Neural progenitor cell (in vitro differentiated cells): ENCODE measurements at regions not wholly inside any gene's neighbourhood (a gene's known extent, or its start where the extent isn't known, plus 50 kb on each side); places are given as distances from the start of the nearest gene placed in this dataset.

Source experiments
- DNase-seq: peaks from one replicate; pipeline ENCODE4 v3.0.0-alpha.2; 2016; ENCODE audit warnings: low spot score
- H2AFZ ChIP-seq: fragments of 200-600 bp; sonication (generic); replicated peaks from 2 replicates; pipeline ENCODE4 v1.6.1; 2016; ENCODE audit warnings: antibody characterized with exemption
- H3F3A ChIP-seq: fragments of 200-600 bp; sonication (generic); 2 replicates; pipeline ENCODE4 v1.6.1; 2016; ENCODE audit warnings: antibody characterized with exemption, low read depth
- H3K27ac ChIP-seq: fragments of 200-600 bp; sonication (generic); 2 replicates; pipeline ENCODE4 v1.5.1; 2016; ENCODE audit warnings: mild to moderate bottlenecking
- H3K27me3 ChIP-seq: fragments of 200-600 bp; sonication (generic); 2 replicates; pipeline ENCODE4 v1.6.1; 2016; ENCODE audit warnings: mild to moderate bottlenecking, moderate library complexity
- H3K36me3 ChIP-seq: fragments of 200-600 bp; sonication (generic); 2 replicates; pipeline ENCODE4 v1.5.1; 2016
- H3K4me1 ChIP-seq: fragments of 200-600 bp; sonication (generic); 2 replicates; pipeline ENCODE4 v1.6.1; 2016; ENCODE audit warnings: mixed run types
- H3K4me2 ChIP-seq: fragments of 200-600 bp; sonication (generic); 2 replicates; pipeline ENCODE4 v1.6.1; 2016
- H3K4me3 ChIP-seq: fragments of 200-600 bp; sonication (generic); 2 replicates; pipeline ENCODE4 v1.5.1; 2016
- H3K79me2 ChIP-seq: fragments of 200-600 bp; sonication (generic); 2 replicates; pipeline ENCODE4 v1.6.1; 2016; ENCODE audit warnings: low read depth
- H3K9ac ChIP-seq: fragments of 200-600 bp; sonication (generic); 2 replicates; pipeline ENCODE4 v1.6.1; 2016
- H3K9me3 ChIP-seq: fragments of 200-600 bp; sonication (generic); 2 replicates; pipeline ENCODE4 v1.5.1; 2016; ENCODE audit warnings: low read depth
- H4K20me1 ChIP-seq: fragments of 200-600 bp; sonication (generic); 2 replicates; pipeline ENCODE4 v1.6.1; 2016; ENCODE audit warnings: low read depth
- H3K27ac Mint-ChIP-seq: 3 replicates; pipeline ENCODE4 v1.8.0; 2021; ENCODE audit warnings: mixed read lengths
- H3K27me3 Mint-ChIP-seq: 2 replicates; pipeline ENCODE4 v1.8.0; 2022; ENCODE audit warnings: low read depth, mild to moderate bottlenecking, inconsistent platforms, moderate library complexity, mixed read lengths; ENCODE audit not compliant: insufficient read depth
- H3K36me3 Mint-ChIP-seq: 3 replicates; pipeline ENCODE4 v1.8.0; 2021; ENCODE audit warnings: mixed read lengths
- H3K4me1 Mint-ChIP-seq: 3 replicates; pipeline ENCODE4 v1.8.0; 2021; ENCODE audit warnings: mixed read lengths
- H3K4me3 Mint-ChIP-seq: 3 replicates; pipeline ENCODE4 v1.8.0; 2021; ENCODE audit warnings: mild to moderate bottlenecking, moderate library complexity, mixed read lengths
- H3K9me3 Mint-ChIP-seq: 3 replicates; pipeline ENCODE4 v1.8.0; 2020; ENCODE audit warnings: mixed read lengths
- CTCF ChIP-seq: fragments of 200-600 bp; sonication (generic); IDR thresholded peaks from 2 replicates; pipeline ENCODE4 v1.5.1; 2017; ENCODE audit warnings: antibody characterized with exemption, mild to moderate bottlenecking
- EZH2 ChIP-seq: fragments of 200-600 bp; sonication (generic); IDR thresholded peaks from 2 replicates; pipeline ENCODE4 v1.6.1; 2017; ENCODE audit warnings: antibody characterized with exemption, mild to moderate bottlenecking, moderate library complexity
- EZH2phosphoT487 ChIP-seq: fragments of 200-600 bp; sonication (generic); IDR thresholded peaks from 2 replicates; pipeline ENCODE4 v1.6.1; 2017; ENCODE audit warnings: antibody characterized with exemption

DNA sequence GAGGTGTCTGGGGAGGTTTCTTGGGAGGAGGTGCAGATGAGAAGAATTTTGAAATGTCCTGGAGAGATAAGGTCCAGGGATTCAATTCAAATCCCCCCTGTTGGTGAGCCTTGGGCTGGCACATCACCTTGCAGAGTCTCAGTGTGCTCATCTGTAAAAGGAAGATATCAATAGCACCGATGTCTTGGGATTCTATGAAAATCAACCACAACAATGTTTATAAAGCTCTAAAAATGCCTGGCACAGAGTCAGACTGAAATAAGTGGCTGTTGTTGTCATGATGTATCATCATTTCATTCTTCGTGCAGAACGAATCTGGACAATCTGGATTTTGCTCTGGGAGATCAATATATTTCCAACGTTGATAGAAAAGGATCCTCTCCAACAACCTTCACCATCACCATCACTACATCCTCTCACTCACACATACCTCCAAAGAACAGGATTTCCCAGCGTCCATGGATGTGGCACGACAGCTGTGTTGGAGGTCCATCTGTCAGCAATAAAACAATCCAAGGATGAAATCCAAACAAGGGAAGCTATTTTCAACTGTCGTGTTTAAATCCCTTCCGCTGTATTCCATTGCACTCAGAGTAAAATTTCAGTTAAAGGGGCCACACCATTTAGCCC, 393.7 kb upstream of the DYNLRB2 start:
- no peak overlapping the region for H3K27ac ChIP-seq
- no peaks in the 10 kb centered on the region for H3K9me3 ChIP-seq
- H3K36me3 ChIP-seq: no peaks in the 10 kb centered on the region
- no peaks in the 10 kb centered on the region for H3K36me3 Mint-ChIP-seq
- H3K9me3 Mint-ChIP-seq: peaks cover 16% of the 10 kb centered on the region
- H2AFZ ChIP-seq: no peak overlapping the region
- H3K27me3 ChIP-seq: no peaks in the 10 kb centered on the region
- TF ChIP-seq CTCF (no peak), EZH2phosphoT487 (no peak), EZH2 (no peak)
- H3K4me2 ChIP-seq: no peak overlapping the region
- no peak overlapping the region for H3K9ac ChIP-seq
- no peaks in the 10 kb centered on the region for H4K20me1 ChIP-seq
- peaks cover 5% of the 10 kb centered on the region for H3K27me3 Mint-ChIP-seq
- H3K27ac Mint-ChIP-seq: no peak overlapping the region
- H3F3A ChIP-seq: no peaks in the 10 kb centered on the region
- DNase-seq: no peak
- H3K4me3 Mint-ChIP-seq: no peak overlapping the region
- H3K4me3 ChIP-seq: no peak overlapping the region
- H3K79me2 ChIP-seq: no peaks in the 10 kb centered on the region
- H3K4me1 Mint-ChIP-seq: peaks cover 15% of the 10 kb centered on the region
- H3K4me1 ChIP-seq: peaks cover 4% of the 10 kb centered on the region

GRCh38 chr16:80144191-80144590, 396.6 kb upstream of the DYNLRB2 start:
- Mint-ChIP-seq H3K27ac (no peak overlapping the region), H3K4me3 (no peak overlapping the region), H3K9me3 (peaks cover 26% of the 10 kb centered on the region), H3K27me3 (peaks cover 2% of the 10 kb centered on the region), H3K36me3 (no peaks in the 10 kb centered on the region), H3K4me1 (peaks cover 2% of the 10 kb centered on the region)
- Histone ChIP-seq H3K4me2 (no peak overlapping the region), H3K9me3 (no peaks in the 10 kb centered on the region), H2AFZ (peak overlapping the region; percentile 46), H3K36me3 (no peaks in the 10 kb centered on the region), H3K27me3 (no peaks in the 10 kb centered on the region), H3K4me1 (no peaks in the 10 kb centered on the region), H3K4me3 (no peak overlapping the region), H4K20me1 (no peaks in the 10 kb centered on the region), H3K27ac (no peak overlapping the region), H3K79me2 (no peaks in the 10 kb centered on the region), H3F3A (no peaks in the 10 kb centered on the region), H3K9ac (no peak overlapping the region)
- TF ChIP-seq EZH2phosphoT487: no peak
- TF ChIP-seq EZH2: no peak
- TF ChIP-seq CTCF: no peak
- no peak for DNase-seq

GRCh38 chr16:80142940-80143339, 397.9 kb upstream of the DYNLRB2 start:
- no peak overlapping the region for H2AFZ ChIP-seq
- H3K27me3 ChIP-seq: no peaks in the 10 kb centered on the region
- DNase-seq: no peak
- H3K9me3 Mint-ChIP-seq: peaks cover 23% of the 10 kb centered on the region
- no peaks in the 10 kb centered on the region for H3K4me1 ChIP-seq
- TF ChIP-seq EZH2 (no peak), CTCF (no peak), EZH2phosphoT487 (no peak)
- no peaks in the 10 kb centered on the region for H3F3A ChIP-seq
- H3K4me1 Mint-ChIP-seq: peaks cover 2% of the 10 kb centered on the region
- no peak overlapping the region for H3K27ac ChIP-seq
- no peak overlapping the region for H3K27ac Mint-ChIP-seq
- no peaks in the 10 kb centered on the region for H3K36me3 ChIP-seq
- no peaks in the 10 kb centered on the region for H3K36me3 Mint-ChIP-seq
- H3K4me2 ChIP-seq: no peak overlapping the region
- no peak overlapping the region for H3K9ac ChIP-seq
- H3K9me3 ChIP-seq: no peaks in the 10 kb centered on the region
- H3K79me2 ChIP-seq: no peaks in the 10 kb centered on the region
- no peaks in the 10 kb centered on the region for H3K27me3 Mint-ChIP-seq
- no peak overlapping the region for H3K4me3 ChIP-seq
- H4K20me1 ChIP-seq: no peaks in the 10 kb centered on the region
- no peak overlapping the region for H3K4me3 Mint-ChIP-seq
